Stimulated activated CD8-positive, alpha-beta memory T cell treated with anti-CD3 and anti-CD28 coated beads, Interleukin-2, amount 100 ng/mL, for 48 hours (primary cell): ENCODE measurements at regions not wholly inside any gene's neighbourhood (a gene's known extent, or its start where the extent isn't known, plus 50 kb on each side); places are given as distances from the start of the nearest gene placed in this dataset.
"Not testable (repeated sequence)": the region's sequence is repeated elsewhere in the genome, so short reads cannot be mapped to it uniquely, and the experiment has no call there.

Source experiments
- DNase-seq, 2 donors: peaks; one replicate each; pipeline ENCODE4 v3.0.0-alpha.2; 2020; ENCODE audit warnings: low read depth in 2 of 2

DNA sequence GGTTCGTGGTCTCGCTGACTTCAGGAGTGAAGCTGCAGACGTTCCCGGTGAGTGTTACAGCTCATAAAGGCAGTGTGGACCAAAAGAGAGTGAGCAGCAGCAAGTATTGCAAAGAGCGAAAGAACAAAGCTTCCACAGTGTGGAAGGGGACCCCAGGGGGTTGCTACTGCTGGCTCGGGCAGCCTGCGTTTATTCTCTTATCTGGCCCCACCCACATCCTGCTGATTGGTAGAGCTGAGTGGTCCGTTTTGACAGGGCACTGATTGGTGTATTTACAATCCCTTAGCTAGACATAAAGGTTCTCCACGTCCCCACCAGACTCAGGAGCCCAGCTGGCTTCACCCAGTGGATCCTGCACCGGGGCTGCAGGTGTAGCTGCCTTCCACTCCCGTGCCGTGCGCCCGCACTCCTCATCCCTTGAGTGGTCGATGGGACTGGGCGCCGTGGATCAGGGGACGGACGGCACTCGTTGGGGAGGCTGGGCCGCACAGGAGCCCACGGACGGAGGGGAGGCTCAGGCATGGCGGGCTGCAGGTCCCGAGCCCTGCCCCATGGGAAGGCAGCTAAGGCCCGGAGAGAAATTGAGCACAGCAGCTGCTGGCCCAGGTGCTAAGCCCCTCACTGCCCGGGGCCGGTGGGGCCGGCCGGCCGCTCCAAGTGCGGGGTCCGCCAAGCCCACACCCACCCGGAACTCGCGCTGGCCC, 2661.6 kb upstream of the PCDH20 start:
- DNase-seq: not testable (repeated sequence)

DNA sequence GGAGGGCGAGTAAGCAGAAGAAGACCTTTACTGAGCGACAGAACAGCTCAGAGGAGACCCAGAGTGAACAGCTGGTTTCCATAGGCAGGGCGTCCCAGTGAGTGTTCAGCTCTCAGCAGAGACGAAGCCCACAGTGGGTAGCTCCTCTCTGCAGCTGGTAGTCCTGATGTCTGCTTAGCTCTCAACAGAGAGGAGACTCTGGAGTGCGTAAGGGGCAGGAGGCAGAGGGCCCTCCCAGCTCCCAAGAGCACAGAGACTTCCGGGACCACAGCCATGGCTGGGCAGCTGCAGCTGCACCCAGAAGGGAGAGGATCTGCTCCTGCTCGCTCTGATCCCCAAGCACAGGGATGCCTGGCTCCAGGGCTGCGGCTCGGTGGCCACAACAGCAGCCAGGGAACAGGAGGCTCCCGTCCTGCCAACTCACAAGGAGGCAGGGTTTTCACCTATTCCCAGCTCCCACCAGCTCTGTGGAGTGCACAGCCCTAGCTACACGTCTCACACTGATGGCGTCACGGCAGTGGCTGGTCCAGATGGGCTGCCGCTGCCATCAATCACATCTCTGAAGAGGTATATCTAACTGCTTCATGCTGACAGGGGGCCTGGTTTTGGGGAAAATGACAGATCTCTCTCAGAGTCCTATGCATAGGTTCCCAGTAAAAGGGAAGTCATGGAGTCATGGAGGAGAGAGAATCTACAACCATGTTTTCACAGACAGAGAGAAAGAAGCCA, 2660.1 kb upstream of the PCDH20 start:
- no peak for DNase-seq

DNA sequence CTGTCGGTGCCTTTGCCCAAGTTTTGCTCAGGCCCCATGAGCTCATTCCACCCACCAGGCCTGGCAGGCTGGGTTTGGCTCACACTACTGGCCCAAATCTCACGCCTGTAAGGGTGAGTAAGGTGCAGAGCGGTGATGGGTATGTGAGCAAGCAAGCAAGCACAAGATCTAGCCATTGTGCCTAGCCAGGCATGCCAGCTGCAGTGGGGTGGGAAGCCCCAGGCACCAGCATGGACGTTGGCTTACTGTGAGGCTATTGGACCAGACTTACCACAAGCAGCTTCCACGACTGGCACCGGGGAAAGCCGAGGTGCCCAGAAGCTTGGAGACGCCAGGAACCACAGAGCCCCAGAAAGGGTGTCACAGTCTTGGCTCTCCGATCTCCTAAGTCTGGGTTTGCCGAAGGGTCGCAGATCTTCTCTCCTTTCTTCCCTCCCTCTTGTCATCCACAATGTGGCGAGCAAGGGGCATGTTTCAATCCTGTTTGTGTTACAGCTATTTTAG, 2659.4 kb upstream of the PCDH20 start:
- DNase-seq: no peak

DNA sequence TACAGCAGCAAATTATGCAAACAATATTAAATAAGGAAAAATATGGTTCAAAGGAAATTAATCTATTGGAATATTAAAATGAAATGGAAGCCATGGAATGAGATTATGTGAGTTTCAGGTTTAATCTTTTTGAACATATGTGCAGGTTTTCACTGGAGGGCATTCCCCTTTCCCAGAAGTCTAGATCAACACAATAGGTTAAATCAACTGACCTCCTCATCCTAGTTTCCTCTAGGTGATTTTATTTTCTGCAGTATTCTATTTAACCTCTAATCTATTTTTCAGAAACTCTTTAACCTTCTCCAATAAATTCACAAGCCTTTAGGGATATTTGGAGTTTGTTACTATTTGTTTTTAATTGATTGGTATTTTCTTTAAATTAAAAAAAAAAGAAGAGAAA, 2657.6 kb upstream of the PCDH20 start:
- DNase-seq: no peak

DNA sequence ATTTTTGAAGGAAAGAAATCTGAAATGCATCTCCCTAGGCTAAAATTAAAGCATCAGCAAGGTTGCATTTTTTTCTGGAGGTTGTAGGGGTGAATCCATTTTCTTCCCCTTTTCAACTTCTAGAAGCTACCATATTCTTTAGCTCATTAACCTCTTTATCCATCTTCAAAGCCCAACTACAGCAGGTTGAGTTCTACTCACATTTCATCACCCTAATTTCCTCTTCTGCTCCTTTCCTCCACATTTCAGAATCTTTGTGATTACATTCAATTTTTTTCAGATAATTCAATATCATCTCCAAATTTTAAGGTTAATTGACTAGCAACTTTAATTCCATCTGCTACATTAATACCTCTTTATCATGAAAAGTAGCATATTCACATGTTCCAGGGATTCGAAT, 2655.7 kb upstream of the PCDH20 start:
- DNase-seq: no peak

DNA sequence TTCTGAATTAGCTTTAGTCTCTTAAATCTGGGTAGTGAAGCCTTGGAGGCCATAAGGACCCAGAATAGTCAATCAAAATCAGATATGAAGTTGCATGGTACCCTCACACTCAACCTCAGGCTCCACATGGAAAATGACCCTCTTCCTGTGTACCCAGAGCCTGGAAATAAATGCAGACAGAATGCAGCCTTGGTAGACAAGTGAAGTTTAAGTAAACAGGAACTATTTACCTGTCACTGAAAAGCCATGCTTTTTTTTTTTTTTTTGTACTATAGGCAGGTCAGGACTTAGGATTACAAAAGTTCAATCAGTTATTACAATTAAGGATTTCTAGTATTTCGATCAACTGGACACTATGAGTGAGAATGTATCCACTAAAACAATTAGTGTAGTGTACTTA, 2654.2 kb upstream of the PCDH20 start:
- no peak for DNase-seq

DNA sequence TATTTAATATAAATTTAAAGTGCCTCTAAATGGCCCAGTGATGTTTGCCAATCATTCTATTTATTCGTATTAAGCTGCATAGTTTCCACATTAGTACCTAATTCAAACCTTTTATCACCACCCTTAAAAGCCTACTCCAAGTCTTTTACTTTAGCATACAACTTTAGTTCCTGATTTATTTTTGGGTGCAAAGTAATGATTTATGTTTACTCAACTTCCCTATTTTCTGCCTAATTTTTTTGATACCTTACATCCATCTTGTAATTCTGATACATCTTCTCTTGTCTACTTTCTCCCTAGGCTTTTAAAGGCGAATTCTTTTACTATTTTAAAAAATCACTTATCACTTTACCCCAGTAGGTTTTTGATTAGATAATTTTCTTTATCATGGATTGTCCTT, 2651.1 kb upstream of the PCDH20 start:
- DNase-seq: no peak

DNA sequence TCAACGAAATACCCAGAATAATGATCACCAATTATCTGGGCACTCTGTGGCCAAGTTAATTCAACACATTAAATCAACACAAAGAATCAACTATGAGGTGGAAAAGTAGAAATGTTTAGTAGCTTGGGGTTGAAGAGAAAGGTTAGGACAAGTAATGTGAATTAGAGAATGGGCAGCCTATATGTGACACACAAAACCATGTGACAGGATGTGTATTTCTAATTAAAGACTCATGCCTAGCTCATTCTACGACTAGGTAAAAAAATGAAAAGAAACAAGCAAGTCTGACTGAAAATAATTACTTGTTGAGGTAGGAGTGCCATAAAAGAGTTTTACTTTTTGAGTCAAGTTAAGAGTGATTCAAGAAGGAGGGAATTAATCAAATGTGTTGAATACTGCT, 2646.0 kb upstream of the PCDH20 start:
- no peak for DNase-seq

DNA sequence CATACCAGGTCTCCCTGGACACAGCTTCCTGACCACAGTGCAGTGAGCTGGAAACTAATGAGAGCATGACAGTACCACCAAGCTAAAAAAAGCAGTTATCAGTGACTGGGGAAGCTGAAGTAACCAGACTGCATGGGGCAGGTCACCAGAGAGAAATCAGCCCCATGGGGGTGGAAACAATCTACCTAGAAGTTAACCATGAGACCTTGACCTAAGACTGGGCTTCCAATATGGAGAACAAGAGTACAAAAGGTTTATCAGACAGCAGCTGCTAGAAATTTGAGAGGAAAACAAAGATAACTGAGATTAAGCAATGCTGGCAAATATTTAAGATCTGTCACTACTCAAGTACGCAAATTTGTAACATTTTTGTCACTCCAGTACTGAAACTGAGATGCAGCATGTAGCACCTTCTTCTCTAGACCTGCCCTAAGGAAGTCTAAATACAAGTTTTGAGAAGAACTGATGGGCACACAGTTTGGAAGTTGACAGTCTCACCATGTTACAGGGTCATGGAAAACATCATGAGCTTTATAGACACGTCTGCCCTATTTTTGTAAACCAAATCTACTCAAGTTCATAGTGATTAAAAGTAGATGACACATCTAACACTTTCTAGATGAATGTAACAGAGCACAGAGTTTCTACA, 2641.8 kb upstream of the PCDH20 start:
- DNase-seq: no peak

DNA sequence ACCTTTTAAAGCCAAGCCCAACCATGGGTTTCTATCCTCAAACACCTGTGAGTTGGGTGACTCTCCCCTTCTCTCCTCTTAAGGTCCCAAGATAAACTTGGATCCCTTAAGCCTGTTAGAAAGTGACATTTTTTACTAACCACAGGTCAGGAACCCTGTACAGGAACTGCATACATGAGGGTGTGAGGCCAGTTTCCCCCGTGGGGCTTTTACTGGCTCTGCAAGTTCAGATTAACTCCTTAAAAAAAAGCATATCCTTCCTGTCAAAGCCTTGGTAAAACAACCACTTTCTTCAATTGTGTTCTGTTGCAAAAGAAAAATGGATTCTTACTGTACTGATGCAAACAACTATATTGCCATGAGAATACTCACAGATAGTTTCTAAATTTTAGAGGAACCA, 2638.7 kb upstream of the PCDH20 start:
- no peak for DNase-seq

DNA sequence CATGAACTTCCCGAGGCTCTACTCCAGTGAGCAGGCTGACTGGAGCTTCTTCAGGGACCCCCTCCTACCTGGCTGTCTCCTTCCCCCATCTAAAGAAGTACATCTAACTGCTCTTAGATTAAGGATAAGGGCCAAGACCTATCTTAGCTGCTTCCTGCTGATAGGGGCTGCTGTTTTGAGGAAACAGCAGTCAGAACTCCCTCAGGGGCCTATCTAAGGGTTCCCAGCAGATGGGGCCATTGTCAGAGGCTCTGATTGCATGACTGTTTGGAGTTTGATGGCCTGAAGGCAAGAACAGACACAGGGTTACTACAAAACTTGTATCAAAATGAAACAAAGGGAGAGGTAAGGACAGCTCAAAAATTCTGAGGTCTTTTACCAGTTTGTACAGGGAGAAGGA, 2636.9 kb upstream of the PCDH20 start:
- no peak for DNase-seq

DNA sequence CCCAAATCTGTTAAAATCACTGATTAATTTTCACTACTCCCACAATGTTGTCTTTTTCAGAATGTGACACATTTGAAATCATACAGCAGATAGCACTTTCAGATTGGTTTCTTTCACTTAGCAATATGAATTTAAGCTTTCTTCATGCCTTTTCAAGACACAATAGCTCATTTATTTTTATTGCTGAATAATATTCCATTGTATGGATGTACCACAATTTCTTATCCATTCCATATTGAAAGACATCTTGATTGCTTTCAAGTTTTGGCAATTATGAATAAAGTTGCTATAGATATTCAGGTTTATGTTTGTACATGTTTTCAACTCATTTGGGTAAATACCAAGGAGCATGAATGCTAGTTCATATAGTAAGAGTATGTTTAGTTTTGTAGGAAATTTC, 2635.6 kb upstream of the PCDH20 start:
- no peak for DNase-seq

DNA sequence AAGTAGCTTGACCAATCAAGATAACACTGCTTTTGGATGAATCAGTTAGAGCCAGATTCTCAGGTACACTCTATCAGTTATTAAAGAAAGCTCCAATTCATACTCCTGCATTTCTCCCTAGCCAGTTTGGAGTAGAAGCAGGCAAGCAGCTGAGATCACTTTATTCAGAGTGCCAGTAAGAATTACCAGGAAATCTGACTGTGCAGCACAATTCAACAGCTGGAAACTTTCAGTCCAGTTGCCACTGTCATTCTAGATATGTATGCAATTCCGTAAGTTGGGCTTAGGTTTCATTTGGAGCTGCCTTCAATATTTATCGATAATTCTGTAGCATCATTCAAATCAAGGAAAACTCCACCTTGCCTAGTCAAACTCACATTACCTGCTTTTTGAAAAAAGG, 2625.6 kb upstream of the PCDH20 start:
- DNase-seq: no peak

DNA sequence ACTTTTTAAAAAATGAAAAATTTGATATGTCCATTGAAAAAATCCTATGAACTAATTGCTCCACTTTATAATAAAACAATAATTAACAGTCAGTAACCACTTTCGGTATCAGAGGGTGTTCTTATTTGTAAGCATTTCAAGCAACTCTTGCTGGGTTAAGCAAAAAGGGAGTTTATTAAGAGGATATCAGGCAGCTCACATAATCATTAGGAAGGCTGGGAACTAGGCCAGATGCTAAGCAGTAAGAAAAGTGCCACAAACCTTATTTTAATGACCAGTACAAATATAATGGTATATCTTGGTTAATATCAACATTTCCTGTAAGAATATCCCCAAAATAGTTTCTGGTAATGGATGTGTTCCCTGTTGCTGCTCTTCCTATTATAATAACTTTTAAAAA, 2618.3 kb upstream of the PCDH20 start:
- DNase-seq: no peak

DNA sequence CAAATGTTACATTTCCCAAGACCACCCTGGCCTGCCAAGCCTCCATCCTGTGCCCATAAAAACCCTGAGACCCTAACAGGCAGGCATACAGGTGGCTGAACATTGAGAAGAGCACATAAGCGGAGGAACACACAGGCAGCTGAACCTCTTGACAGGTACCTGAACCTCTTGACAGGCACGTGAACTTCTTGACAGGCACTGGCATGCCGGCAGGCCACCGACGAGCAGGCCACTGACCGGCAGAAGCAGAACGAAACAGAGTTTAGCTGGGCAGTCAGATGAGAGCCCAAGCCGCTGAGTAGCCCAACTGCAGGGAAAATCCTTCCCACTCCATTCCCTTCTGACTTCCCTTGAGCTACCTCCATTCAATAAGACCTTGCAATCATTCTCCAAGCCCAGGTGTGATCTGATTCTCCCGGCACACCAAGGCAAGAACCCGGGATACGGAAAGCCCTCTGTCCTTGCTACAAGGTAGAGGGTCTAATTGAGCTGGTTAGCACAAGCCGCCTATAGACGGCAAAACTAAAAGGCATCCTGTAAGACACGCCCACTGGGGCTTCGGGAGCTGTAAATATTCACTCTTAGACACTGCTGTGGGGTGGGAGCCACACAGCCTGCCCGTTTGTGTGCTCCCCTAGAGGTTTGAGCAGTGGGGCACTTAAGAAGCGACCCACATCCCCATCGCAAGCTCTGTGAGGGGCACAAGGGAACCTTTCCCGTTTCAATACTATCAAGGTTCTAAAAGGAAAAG, 2613.9 kb upstream of the PCDH20 start:
- no peak for DNase-seq

DNA sequence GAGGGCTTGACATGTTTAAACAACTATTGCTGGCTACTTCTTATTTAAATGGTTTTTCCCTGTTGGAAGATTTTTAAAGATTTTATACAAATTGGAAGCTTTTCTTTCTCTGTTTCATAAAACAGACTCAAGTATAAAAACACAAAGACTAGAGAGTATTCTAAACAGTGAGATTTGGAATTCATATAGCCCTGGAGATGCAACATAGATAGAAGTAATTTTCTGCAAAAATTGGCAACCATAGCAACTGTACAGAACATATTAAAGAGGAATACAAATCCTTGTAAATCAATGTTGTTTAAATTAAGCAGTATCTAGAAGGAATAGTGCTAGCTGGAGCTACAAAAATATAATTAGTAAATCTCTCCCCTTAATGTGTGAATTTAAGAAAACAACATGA, 2612.9 kb upstream of the PCDH20 start:
- no peak for DNase-seq

DNA sequence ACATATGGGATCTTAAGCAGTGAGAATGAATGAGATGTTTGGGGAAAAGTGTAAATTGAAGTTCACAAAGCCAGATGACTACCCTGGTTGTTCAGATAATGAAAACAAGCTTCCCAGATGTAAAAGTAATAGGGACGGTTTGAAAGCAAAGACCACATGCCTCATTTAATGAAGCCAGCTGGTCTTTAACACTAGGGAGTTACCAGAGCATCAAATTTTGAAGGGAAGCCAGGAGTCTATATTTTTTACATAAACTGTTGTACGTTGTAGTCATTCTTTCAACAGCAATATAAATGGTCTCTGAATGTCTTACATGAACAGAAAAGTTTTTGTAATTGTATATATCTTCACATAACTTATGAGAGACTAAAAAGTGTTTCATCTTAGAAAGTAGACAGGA, 2604.5 kb upstream of the PCDH20 start:
- DNase-seq: no peak

DNA sequence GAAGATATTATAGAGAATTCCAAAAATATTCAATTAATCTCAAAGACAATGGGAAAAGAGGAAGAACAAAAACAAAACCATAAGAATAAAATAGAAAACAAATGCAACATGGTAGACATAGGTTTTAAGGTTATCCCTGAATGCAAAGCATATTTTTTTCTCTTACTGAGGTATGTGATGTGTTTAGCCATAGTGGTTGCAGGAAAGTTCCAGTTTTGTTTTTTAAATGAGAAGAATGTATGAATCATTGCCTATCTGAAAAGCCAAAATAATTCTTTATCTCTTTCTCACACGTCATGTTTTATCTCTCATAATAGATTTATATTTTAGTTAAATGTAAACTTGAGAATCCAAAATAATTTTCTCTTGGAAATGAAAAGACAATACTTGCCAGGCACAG, 2591.7 kb upstream of the PCDH20 start:
- no peak for DNase-seq

DNA sequence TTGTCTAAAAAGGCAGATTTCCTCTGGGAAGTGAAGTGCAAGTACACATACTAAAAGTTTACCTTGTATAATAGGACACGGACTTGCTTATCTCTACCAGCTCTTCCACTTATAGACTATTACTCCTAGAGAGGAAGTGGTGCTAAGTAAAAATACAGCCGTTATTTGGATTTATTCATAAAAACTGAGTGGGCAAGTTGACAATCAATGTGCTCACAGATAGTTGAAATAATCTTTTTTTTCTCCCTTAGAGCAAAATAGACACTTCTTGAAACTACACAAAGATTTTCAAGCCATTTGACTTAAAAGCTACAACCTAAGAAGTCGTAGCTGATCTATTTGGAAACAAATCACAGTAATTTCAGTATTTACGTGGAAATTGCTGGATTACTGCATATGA, 2584.7 kb upstream of the PCDH20 start:
- no peak for DNase-seq

DNA sequence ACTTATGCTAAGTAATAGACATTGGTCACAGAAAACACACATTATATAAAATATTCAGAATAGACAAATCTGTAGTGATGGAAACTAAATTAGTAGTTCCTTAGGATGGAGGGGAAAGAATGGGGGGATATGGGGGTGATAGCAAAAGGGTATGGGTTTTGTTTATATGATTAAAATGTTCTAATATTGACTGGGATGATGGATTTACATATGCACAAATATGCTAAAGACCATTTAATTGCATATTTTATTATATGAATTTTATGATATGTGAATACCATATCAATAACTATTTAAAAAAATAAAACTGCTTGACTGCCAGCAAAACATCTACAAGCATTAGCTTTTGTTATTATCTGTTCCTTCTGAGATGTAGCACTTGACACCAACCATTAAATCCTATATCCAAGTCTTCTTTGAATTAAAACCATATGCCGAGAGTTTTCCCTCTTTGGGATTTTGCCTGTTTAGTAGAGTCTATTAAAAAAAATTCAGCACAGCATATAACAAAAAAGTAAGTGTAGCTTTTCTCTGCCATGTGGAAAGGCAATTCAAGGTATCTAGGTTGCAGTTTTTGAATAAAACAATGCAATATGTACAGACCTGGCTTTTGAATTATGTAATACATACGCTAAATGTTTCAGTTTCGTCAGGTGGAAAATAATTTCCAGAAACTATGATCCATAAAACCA, 2584.1 kb upstream of the PCDH20 start:
- DNase-seq: no peak

DNA sequence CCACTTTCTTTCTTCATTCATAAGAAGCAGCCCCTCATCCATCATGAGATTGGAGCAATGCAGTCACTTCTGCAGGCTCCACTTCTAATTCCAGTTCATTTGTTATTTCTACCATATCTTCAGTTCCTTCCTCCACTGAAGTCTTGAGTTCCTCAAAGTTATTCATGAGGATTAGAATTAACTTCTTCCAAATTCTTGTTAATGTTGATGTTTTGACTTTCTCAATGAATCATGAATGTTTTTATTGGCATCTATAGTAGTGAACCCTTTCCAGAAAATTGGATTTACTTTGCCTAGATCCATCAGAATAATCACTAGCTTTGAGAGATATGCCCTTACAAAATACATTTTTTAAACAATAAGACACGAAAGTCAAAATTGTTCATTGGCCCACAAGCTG, 2567.7 kb upstream of the PCDH20 start:
- DNase-seq: no peak

DNA sequence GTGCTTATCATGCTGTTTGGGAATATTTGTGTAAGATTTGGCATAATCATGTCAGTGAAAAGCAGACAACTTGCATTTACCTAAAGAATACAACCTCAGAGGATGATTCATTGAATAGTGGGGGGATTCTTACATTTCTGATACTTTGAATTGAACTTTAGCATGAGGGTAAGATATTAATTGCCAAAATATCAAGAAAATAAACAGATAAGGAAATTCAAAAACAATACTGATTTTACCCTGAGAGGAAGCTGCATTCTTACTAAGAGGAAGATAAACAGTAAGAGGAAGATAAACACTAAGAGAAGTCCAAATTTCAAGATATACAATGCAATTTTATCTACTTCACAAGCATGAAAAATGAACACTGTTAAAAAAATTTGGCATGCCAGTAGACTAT, 2564.3 kb upstream of the PCDH20 start:
- DNase-seq: no peak
